Urinary bladder (tissue), 3 donors: ENCODE measurements at regions not wholly inside any gene's neighbourhood (a gene's known extent, or its start where the extent isn't known, plus 50 kb on each side); places are given as distances from the start of the nearest gene placed in this dataset.

ENCODE experiments used
- DNase-seq: peaks from one replicate; pipeline ENCODE4 v3.0.0-alpha.2; 2015; ENCODE audit errors: extremely low spot score
- H3K27ac ChIP-seq: one replicate; pipeline ENCODE4 v1.5.1; 2013; ENCODE audit warnings: low read depth, mild to moderate bottlenecking, moderate library complexity
- H3K36me3 ChIP-seq: one replicate; pipeline ENCODE4 v1.6.1; 2013; ENCODE audit warnings: mild to moderate bottlenecking, moderate library complexity; ENCODE audit not compliant: insufficient read depth
- H3K4me1 ChIP-seq: one replicate; pipeline ENCODE4 v1.6.1; 2013; ENCODE audit warnings: mild to moderate bottlenecking, moderate library complexity; ENCODE audit not compliant: insufficient read depth
- H3K4me3 ChIP-seq: one replicate; pipeline ENCODE4 v1.5.1; 2013; ENCODE audit warnings: low read depth, low read length
- WGBS: extraction: QIAGEN DNeasy Blood & Tissue Kit; methylation state at CpG from one replicate; pipeline ENCODE4 v1.1.7; 2013; 5-methylcytosine and 5-hydroxymethylcytosine counted together
- donor health status: healthy with polysubstance abuse.
- donor health status: healthy.

GRCh38 chr16:61596655-61597054 lies 439.6 kb downstream of the CDH8 start:
- no peaks in the 10 kb centered on the region for H3K36me3 ChIP-seq
- no peak overlapping the region for H3K27ac ChIP-seq
- H3K4me3 ChIP-seq: no peak overlapping the region
- DNase-seq: no peak
- 87% methylated on average over 2 of the region's 2 CpGs for WGBS
- H3K4me1 ChIP-seq: no peaks in the 10 kb centered on the region

GRCh38 chr16:61595605-61596004 lies 440.6 kb downstream of the CDH8 start:
- no peaks in the 10 kb centered on the region for H3K36me3 ChIP-seq
- WGBS: 53% methylated on average over 3 of the region's 3 CpGs

GRCh38 chr16:61590577-61590976 lies 445.7 kb downstream of the CDH8 start:
- H3K36me3 ChIP-seq: no peaks in the 10 kb centered on the region
- 83% methylated on average over 1 of the region's 1 CpG for WGBS

More at GRCh38 chr16:61595605-61596004, 440.6 kb downstream of the CDH8 start:
- Histone ChIP-seq H3K4me1 (no peaks in the 10 kb centered on the region), H3K4me3 (no peak overlapping the region), H3K27ac (no peak overlapping the region)
- no peak for DNase-seq

DNA sequence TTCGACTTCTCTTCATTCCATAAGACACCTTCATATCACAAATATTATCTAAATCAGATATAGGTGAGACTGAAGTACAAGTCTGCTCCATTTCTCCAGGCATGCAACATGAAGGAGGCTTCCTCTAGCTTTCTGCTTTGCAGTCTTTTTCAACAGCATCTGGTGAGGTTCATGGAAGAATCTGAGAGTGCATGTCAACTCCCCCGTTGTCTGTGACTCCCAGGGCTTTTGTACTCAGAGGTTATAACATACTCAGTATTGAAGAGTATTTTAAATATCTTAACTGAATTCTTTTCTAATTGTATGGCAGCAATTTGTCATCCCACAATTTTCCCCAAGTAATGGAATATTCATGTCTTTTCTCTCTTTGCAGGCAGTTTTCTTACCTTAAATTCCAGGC lies 448.7 kb downstream of the CDH8 start:
- 62% methylated on average over 2 of the region's 2 CpGs for WGBS
- no peak overlapping the region for H3K4me3 ChIP-seq
- H3K4me1 ChIP-seq: no peaks in the 10 kb centered on the region
- H3K27ac ChIP-seq: no peak overlapping the region
- H3K36me3 ChIP-seq: no peaks in the 10 kb centered on the region
- no peak for DNase-seq

More at GRCh38 chr16:61590577-61590976, 445.7 kb downstream of the CDH8 start:
- Histone ChIP-seq H3K4me1 (no peaks in the 10 kb centered on the region), H3K27ac (no peak overlapping the region), H3K4me3 (no peak overlapping the region)
- no peak for DNase-seq

DNA sequence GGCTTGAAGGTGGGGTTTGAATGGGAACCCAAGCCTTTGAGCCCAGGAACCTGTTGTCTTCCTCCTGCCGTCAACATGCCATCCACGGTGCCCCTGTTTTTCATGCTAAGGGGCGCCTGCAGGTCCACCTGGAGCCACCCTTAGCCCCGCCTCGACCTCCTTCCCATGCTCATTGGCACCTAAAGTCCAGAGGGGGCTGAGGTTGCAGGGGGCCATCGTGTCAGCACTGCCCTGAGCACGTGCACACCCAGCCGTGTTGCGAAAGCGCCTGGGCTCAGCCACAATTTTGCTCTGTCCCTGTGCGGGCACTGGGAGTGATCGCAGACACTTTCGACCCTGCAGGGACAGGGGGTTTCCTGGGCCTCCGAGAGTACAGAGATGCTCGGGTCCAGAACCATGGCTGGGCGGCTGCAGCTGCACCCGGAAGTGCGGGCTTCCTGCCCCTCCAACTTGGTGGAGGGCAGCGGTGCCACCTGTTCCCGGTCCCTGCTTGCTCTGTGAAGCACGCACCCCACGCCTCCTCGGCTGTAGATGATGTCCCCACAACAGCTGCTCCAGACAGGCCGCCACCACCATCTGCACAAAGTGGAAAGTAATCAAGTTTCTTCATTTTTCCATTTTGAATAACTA lies 454.7 kb downstream of the CDH8 start:
- no peak overlapping the region for H3K4me3 ChIP-seq
- WGBS: 94% methylated on average over 24 of the region's 24 CpGs
- no peaks in the 10 kb centered on the region for H3K4me1 ChIP-seq
- H3K27ac ChIP-seq: no peak overlapping the region
- DNase-seq: no peak
- H3K36me3 ChIP-seq: no peaks in the 10 kb centered on the region

DNA sequence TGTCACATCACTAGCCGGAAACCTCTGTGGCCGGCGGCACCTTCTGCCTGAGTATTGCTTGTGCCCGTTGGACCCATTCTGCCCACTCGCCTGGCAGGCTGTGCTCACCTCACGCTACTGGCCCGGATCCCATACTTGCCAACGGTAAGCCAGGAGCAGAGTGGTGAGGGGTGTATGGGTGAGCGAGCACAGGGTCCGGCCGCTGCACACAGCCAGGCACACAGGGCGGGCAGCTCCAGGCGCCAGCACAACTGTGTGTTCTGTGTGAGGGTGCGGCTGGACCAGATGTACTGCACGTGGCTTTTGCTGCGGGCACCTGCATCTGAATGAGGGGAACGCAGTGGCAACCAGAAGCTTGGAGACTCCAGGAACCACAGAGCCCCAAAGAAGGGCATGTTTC lies 455.7 kb downstream of the CDH8 start:
- WGBS: 97% methylated on average over 17 of the region's 17 CpGs
- Histone ChIP-seq H3K4me1 (no peaks in the 10 kb centered on the region), H3K27ac (no peak overlapping the region), H3K4me3 (no peak overlapping the region), H3K36me3 (no peaks in the 10 kb centered on the region)
- DNase-seq: no peak

GRCh38 chr16:61579195-61579594 lies 457.0 kb downstream of the CDH8 start:
- no peak for DNase-seq
- H3K4me3 ChIP-seq: no peak overlapping the region

DNA sequence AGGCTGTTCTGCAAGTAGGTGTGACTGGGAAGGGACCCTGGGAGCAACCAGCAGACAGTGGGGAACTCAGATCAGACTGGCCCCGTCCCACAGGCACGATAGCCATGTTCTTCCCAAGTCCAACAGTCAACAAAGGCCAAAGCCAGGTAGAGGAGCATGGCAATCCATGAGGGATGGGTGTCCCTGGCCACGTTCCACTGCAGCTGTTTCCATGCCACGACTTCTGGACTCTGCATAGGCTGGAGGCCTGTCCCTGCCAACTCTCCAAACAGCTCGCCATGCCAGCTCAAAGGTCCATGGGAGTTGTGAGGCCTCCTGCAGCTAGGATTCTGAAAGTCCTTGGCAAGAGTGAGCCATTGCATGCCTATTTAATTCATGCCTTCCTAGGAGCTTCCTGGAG lies 459.8 kb downstream of the CDH8 start:
- Histone ChIP-seq H3K4me1 (no peaks in the 10 kb centered on the region), H3K27ac (no peak overlapping the region), H3K4me3 (no peak overlapping the region), H3K36me3 (no peaks in the 10 kb centered on the region)
- no peak for DNase-seq
- 82% methylated on average over 5 of the region's 5 CpGs for WGBS

More at GRCh38 chr16:61579195-61579594, 457.0 kb downstream of the CDH8 start:
- no peaks in the 10 kb centered on the region for H3K4me1 ChIP-seq
- H3K36me3 ChIP-seq: no peaks in the 10 kb centered on the region
- no peak overlapping the region for H3K27ac ChIP-seq
- WGBS: 45% methylated on average over 2 of the region's 2 CpGs

DNA sequence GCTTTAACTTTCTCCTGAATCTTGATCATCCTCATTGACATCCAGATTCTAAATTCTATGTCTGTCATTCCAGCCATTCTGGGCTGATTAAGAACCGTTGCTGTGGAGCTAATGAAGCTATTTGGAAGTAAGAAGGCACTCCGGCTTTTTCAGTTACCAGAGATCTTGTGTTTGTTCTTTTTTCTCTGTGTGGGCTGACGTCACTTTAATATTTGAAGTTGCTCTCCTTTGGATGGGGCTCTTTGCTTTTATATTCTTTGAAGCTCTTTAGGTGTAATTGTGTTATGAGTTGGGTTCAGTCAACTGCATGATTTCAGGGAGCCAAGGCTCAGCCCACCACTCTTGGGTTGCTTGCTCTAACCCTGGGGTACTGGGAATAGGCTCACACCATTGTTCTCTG lies 460.6 kb downstream of the CDH8 start:
- H3K27ac ChIP-seq: no peak overlapping the region
- no peaks in the 10 kb centered on the region for H3K36me3 ChIP-seq
- no peaks in the 10 kb centered on the region for H3K4me1 ChIP-seq
- no peak overlapping the region for H3K4me3 ChIP-seq
- DNase-seq: no peak
- WGBS: 84% methylated on average over 3 of the region's 3 CpGs

- no peaks in the 10 kb centered on the region for H3K4me1 ChIP-seq
- H3K4me3 ChIP-seq: no peak overlapping the region
- no peaks in the 10 kb centered on the region for H3K36me3 ChIP-seq
- 66% methylated on average over 2 of the region's 2 CpGs for WGBS
- no peak for DNase-seq
- no peak overlapping the region for H3K27ac ChIP-seq
These were observed 467.2 kb downstream of the CDH8 start for GRCh38 chr16:61569028-61569427.

- Histone ChIP-seq H3K36me3 (no peaks in the 10 kb centered on the region), H3K27ac (no peak overlapping the region), H3K4me1 (no peaks in the 10 kb centered on the region), H3K4me3 (no peak overlapping the region)
- 22% methylated on average over 2 of the region's 2 CpGs for WGBS
- no peak for DNase-seq
These were observed 471.5 kb downstream of the CDH8 start for GRCh38 chr16:61564716-61565115.

DNA sequence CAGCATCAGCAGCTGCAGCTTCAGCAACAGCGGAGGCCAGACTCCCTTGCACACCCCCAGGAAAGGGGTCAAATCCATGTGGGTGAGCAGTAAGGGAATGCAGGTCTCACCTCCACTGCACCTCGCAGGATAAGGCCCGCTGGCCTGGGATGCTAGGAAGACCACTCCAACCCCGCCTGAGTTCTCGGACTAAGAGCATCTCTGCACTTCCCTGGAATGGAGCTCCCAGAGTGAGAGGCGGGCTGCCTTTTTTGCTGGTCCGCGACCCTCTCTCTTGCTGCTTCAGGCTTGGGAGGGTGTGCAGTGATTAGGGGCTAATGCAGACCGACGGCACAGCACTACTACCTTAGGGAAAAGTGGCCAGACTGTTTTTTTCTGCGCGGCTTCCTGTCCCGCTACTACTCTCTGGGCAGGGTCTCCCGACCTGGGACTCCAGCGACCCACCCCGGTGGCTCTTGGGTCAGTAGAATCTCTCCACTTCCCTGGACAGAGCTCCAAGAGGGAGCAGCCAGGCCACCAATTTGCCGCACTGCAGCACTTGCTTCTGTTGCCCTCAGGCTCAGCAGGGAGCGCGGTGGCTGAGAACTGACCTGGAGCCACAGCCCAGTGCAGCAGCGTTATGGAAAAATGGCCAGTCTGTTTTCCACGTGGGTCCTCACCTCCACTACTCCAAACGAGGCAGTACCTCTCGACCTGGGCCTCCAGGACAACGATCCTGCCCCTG lies 480.4 kb downstream of the CDH8 start:
- Histone ChIP-seq H3K27ac (no peak overlapping the region), H3K36me3 (no peaks in the 10 kb centered on the region), H3K4me3 (no peak overlapping the region), H3K4me1 (no peaks in the 10 kb centered on the region)
- DNase-seq: no peak
- 89% methylated on average over 24 of the region's 24 CpGs for WGBS

DNA sequence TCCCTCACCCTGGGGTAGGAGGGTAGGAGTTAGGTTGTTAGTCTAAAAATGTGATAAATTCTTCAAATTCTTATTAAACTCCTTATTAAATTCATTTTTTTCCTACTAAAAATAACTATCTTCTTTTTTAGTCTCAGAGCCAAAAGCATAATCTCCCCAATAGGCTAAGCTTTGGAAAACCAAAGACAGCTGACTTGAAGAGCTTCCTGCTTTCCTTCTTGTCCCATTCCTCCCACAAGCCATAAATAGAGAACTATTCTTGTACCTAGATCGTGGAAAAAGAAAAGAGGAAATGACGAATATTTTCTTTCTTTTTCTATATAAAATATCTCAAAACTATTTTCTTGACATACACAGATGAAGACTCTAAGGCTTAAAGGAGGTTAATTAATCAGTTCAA lies 486.9 kb downstream of the CDH8 start:
- no peak overlapping the region for H3K4me3 ChIP-seq
- WGBS: 17% methylated on average over 2 of the region's 2 CpGs
- no peaks in the 10 kb centered on the region for H3K36me3 ChIP-seq
- no peak for DNase-seq
- no peak overlapping the region for H3K27ac ChIP-seq
- no peaks in the 10 kb centered on the region for H3K4me1 ChIP-seq

DNA sequence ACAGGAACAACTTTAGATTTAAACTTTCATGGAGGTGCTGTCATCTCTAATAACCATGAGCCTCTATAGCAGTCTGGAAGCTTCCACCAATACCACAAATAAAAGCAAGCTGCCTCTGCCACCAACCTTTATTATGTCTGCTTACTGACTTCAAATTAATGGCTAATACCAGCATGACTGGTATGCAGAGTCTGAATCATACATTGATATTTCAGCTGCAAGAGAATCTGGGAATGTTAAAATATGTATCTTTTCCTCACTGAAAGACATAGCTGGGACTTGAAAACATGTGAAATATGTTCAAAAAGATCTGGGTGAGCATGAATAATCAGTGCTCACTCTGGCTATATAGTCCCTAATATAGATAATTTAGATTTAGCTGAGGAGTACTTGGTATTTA lies 488.6 kb downstream of the CDH8 start:
- H3K27ac ChIP-seq: no peak overlapping the region
- H3K36me3 ChIP-seq: no peaks in the 10 kb centered on the region
- no peak overlapping the region for H3K4me3 ChIP-seq
- H3K4me1 ChIP-seq: no peaks in the 10 kb centered on the region
- DNase-seq: no peak
